NCI-H510A (cell line): ENCODE measurements at regions not wholly inside any gene's neighbourhood (a gene's known extent, or its start where the extent isn't known, plus 50 kb on each side); places are given as distances from the start of the nearest gene placed in this dataset.
"Not testable (repeated sequence)": the region's sequence is repeated elsewhere in the genome, so short reads cannot be mapped to it uniquely, and the experiment has no call there.

Experiments
- DNase-seq: peaks from one replicate; lab custom pipeline; 2025; lab: John Stamatoyannopoulos, UW

DNA sequence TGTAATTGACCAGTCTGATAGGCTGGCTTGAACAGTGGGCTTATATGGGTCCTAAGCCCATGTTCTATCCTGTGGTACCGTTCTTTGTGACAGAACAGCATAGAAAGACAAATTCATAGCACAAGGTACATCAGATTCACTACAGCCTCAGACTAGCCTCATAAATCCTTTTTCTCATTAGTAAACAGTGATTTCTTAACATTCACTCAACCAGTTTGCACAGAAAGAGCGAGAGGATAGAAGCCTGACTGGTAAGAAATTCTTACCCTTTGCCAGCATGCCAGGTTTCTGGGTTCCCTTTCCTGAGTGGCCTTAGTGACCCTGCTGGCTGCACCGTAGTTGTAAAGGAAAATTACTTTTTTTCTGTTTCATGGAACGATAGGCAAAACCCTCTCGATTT, 412.1 kb downstream of the SH2D4B start:
- DNase-seq, result no peak

DNA sequence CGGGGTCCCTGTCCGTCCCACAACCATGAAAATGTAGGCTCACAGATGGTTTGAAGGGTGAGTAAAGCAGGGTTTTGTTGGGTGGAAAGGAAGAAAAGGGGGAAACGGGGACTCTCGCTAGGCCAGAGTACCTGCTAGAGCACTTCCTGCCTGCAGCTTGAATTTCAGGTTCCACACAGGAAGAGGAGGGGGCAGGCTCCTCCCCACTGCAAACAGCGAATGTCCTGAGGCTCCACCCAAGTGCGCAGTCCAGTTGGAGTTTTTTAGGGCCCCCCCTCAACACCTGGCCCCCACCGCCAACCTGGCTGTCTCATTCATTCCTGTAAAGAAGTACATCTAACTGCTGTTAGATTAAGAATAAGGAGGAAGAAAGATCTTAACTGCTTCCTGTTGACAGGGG, 414.7 kb downstream of the SH2D4B start:
- no peak for DNase-seq

DNA sequence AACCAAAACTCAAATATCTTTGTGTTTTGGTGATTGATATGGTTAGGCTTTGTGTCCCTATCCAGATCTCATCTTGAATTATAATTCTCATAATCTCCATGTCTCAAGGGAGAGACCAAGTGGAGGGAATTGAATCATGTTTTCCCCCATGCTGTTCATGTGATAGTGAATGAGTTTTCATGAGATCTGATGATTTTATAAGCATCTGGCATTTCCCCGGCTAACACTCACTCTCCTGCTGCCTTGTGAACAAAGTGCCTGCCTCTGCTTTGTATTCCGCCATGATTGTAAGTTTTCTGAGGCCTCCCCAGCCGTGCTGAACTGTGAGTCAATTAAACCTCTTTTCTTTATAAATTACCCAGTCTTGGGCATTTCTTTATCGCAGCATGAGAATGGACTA, 419.5 kb downstream of the SH2D4B start:
- DNase-seq, result no peak

DNA sequence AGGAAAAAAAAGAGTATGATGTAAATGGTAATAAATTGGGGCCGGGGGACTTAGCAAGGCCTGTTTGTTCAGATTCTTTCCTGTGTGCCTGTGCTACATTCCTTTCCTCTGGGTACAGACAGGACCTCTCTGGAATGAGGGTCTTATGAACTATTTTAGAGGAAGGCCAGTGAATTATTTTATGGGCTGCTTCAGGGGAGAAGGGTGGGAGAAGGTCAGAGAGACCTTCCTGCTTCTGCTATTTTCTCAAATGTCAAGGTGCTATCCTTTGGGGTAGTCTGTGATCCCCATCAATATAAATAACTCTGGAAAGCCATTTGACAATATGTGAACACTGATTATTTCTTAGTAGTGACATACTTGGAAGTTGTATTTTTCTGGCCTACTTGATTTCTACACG, 426.5 kb downstream of the SH2D4B start:
- no peak for DNase-seq

DNA sequence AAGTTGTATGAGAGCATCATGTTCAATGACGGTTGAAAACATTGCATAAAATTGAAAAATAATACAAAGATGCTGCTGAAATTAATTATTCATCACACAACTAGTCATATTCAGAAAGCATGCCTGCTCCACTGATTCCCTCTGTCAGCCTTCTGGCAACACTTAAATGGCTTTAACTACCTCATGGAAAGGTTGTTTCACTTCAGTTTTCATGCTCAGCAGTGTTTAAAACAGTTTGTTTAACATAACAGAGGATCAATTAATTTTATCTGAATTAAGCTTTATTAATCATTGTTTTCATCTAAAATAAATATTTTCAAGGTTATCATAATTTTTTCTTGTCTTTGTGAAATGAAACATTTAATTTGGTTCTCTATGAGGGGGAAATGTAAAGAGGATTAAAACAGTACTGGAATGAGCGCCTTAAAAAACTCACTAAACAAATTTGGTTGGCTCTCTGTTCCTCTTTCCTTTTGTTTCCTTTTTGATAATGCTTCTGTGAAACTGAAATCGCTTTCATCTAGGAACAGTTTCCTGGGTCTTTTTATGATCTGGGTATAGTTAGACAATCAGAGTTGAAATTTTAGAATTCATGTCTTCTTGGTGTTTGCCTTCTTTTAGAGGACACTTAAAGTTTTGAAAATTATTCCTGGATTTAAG, 427.4 kb downstream of the SH2D4B start:
- no peak for DNase-seq

DNA sequence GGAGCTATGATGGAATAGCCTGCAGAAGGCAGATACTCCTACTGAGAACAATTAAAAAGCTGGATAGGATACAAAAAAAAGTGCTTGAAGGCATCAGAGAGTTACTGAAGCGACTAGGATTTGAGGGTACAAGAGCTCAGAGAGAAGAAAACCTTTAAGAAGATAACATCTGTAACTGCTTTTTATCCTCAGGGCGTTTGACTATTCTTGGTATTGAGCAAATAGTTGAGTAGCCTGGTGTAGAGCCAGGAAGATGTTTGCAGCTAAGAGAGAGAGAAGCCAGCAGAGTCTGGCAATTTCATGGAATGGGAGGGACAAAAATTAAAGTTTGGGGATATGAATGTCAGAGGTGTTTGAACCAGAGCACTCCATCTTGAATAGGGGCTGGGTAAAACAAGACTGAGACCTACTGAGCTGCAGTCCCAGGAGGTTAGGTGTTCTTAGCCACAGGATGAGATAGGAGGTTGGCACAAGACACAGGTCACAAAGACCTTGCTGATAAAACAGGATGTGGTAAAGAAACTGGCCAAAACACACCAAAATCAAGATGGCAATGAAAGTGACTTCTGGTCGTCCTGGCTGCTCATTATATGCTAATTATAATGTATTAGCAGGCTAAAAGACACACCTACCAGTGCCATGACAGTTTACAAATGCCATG, 428.8 kb downstream of the SH2D4B start:
- DNase-seq, result no peak

DNA sequence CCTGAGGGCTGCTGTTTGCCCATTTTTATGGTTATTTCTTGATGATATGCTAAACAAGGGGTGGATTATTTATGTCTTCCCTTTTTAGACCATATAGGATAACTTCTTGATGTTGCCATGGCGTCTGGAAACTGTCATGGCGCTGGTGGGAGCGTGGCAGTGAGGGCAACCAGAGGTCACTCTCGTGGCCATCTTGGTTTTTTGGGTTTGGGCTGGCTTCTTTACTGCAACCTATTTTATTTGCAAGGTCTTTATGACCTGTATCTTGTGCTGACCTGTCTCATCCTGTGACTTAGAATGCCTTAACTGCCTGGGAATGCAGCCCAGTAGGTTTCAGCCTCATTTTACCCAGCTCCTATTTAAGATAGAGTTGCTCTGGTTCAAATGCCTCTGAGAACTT, 429.7 kb downstream of the SH2D4B start:
- not testable (repeated sequence) for DNase-seq

DNA sequence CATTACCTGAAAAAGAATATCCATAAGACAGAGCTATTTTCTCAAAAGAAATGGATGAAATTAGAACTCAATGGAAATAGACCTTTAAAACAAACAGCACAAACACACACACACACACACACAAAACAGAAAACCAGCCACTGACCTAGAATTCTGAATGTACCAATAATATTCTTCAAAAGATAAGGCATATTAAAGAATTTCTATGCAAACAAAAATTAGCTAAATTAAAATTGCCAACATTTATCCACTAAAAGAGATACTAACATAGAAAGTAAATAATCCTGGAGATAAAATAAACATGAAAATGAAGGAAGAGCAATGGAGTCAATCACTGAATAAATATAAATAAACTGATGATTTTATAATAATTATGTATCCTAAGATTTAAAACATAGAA, 431.2 kb downstream of the SH2D4B start:
- DNase-seq, result no peak

DNA sequence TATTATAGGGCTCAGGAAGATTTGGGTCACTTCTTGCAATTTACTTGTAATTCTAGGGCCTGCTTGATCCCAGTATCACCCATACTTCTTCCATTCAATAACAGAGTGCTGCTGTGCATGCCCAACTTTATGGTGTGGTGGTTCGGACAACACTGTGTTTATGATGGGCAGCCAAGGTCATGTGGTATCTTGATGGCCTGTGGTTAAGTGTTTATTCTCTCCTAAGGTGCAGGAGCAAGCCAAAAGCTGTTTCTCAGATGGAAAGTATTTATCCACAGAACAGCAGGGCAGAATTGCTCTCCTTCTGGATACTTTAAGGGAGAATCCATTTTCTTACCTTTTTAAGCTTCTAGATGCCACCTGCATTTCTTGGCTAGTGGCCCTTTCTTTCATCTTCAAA, 433.8 kb downstream of the SH2D4B start:
- no peak for DNase-seq

DNA sequence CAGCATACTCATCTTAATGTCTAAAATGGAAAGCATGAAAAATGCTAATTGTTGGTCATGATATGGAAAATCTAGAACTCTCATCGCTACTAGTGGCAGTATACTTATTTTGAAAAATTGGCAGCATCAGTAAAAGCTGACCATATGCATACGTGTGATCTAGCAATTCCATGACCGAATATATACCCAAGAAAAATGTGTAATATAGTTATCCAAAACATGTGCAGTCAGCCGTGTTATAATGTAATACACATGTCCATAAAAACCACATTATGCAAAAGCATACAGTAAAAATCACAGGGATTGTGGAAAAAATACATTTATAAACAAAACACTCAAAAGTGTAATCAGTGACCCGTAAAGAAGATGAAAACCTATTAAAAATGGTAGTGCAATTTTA, 439.0 kb downstream of the SH2D4B start:
- DNase-seq, result no peak

DNA sequence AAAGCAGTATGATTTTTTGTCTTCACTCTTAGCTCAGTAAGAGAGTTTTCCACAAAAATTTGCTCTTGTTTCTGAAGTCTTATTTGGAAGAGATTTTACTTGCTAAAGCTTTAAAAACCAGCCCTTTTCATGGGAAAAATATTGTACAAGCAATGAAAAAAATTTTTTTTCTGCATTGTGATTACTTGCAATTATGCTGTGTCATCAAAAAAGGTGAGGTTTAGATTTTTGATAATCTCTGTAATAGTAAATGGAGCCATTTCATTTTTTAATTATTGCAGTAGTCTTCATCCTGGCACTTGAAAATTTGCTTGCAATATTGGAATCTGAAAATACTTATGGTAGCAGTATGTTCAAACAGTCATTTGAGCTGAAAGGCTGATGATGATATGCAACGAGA, 447.4 kb downstream of the SH2D4B start:
- DNase-seq, result no peak

DNA sequence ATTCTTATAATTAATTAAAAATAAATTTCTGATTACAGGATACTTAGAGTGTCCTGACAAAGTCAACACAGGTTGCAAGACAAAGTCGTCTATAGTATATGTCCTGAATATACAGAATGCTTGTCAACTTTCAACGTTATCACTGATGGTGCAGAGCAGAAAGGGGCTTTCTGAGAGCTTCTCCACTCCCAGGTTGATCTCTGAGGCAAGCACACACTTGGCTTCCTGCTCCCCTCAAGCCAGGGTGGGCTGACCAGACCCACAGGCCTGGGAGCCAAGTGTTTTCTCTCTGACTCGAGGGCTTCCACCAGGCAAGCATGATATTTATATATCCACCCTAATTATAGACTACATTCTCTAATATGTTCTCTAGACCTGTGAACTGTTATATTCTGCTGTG, 448.9 kb downstream of the SH2D4B start:
- DNase-seq, result no peak

DNA sequence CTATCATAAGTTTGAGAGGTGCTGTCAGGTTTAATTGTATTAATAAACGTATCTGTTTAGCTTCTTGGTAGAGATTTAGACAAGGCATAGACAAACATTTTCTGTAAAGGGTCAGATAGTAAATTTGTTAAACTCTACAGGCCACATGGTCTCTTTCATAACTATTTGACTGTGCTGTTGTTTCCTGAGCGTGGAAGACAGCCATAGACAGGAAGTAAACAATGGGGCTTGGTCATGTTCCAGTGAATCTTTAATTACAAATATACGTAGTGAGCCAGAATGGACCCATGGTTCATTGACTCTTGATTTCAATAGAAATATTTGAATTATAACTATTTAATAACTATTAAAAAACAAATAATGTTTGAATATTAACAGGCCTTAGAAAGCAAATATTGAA, 451.1 kb downstream of the SH2D4B start:
- DNase-seq, result no peak

DNA sequence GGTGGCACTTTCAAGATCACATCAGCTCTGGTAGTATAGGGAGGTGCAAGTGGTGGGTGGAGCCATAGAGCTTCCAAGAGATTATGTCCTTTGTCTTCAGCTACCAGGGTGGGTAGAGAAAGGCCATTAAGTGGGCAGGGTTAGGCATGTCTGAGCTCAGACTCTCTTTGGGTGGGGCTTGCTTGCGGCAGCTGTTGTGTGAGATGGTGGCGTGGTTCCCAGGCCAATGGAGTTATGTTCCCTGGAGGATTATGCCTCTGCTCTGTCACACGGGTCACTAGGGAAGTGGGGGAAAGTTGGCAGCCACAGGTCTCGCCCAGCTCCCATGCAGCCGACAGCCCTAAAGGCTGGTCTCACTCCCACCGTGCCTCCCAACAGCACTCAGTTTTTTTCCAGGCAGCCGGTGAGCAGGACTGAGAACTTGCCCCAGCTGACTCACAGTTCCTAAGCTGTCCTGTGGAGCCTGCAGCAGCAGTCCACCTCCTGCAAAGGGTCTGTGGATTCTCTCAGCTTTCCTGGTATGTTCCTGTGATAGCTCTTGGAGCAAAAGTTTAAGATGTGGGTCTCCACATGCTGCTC, 459.0 kb downstream of the SH2D4B start:
- no peak for DNase-seq

DNA sequence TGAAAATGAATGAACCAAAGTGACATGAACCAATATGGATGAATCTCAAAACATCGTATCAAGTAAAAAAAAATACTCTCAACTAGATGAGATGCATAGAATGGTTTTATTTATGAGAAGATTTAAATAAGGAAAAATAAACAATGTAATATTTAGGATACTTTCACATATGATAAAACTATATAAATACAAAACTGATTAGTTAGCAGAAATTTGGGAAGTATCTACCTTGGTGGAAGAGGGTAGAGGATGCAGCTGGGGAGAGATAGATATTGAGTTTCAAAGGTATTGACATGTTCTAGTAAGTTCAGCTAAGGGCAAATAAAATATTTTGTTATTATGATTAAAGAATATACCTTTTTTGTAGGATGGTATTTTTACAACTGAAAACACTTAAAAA, 463.1 kb downstream of the SH2D4B start:
- DNase-seq, result no peak

DNA sequence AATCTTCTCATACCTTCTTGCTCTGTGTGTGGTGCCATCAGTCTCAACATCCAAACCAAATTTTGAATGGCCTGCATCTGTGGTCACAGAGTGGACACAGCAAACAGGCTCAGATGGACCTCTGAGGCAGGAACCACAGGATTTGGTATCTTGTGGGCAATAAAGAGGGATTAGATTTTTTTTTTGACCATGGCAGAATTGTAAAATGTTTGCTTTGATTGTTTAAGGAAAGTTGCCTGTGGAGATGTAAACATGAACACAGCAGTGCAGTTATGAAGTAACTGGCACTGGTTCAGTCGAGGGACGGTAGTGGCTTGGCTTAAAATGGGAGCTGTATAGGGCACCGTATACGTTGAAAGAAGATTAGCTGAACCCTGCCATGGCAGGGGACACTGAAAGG, 464.7 kb downstream of the SH2D4B start:
- no peak for DNase-seq

DNA sequence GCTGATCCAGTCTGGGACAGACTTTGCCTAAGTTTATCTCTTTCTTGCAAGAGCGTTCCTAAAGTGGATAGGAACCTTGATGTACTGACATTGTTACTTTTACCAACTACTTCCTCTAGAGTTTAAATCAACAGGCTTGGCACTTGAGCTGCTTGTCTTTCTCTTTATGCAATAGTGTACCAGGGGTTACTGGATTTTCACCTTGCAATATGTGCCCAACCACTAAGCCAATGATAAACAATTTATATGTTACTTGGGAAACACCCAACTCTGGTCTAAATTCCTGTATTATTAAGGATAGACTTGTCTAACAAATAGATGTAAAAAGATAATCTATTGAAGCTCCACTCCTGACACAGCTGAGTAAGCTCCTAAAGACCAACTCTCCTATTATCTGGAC, 470.2 kb downstream of the SH2D4B start:
- DNase-seq, result no peak

DNA sequence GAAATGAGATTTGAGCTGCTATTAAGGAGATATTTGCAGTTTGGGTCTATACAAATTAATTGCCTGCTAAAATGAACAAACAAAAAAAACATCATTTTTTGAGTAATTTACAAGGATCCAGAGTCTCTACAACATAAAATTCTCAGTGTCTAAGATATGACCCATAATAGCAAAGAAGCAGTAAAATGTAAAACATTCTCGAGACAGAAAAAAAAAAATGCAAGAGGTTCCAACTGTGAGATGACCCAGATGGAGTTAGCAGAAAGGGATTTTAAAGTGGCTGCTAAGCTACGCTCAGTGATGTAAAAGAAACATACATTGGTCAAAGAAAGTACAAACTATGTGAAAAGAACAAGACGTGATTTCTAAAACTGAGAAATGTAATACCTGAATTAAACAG, 471.0 kb downstream of the SH2D4B start:
- DNase-seq, result no peak

DNA sequence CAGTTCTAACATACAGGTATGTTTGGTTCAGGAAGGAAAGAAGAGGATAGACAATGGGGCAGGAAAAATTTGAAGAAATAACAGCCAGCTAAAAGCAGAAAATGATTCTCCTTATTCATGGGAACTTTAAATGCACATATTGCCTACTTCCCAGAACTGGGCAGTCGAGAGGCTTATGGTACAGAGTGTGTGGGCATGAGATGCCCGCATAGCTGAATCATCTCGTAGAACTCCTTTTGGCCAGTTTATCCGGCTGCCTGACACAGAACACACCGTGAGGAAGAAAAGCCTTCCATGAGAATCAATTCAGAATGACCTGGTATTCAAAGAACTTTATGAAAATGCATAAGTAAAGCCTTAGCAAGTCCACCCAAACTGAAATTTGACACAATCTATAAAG, 471.6 kb downstream of the SH2D4B start:
- no peak for DNase-seq

DNA sequence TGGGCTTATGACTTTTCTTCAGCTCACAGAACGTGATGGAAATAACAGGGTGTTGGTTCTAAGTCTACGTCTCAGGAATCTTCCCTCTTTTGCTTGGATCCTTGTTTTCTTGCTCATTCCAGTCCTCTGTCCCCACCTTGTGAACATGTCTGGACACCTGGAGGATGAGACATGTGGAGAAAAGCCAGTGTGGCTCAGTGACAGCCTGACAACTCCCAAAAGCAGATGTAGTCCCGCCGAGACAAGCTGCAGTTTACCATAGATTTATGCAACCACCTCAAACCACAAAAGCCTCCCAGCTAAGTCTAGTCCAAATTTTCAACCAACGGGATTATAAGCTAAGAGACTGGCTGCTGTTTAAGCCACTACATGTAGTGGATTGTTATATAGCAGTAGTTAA, 476.1 kb downstream of the SH2D4B start:
- no peak for DNase-seq

DNA sequence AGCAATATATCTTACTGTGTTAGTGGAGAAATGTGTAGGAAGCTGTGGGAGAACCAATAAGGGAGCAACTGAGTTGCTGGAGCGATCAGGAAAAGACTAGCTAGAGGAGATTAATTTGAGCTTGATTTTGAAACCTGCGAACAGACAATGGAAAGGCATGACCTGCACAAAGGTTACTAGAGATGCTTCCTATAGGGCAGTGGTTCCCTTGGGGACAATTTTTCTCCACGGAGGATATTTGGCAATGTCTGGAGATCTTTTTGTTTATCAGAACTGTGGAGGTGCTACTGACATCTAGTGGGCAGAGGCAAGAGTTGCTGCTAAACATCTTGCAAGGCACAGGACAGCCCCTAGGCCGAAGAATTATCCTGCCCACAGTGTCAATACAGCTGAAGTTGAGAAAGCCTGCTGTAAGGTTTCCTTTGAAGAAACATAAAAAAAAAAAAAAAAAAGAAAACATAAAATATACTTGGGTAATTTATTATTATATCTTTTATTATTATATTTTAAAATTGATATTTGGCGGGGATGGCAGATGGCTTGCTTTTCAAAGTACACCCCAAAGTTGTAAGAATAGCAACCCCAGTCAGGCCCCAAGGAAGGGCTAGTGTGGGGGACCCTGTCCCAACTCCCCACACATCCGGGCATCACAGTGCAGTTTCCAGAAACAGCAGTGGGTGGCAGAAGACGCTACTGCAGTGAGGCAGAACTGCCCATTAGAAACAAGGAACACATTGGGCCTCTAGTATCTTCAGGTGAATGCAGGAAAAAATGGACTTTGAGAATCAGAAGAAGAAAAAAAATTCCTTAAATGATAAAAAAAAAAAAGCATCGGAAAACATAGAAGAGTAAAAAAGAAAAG, 481.6 kb downstream of the SH2D4B start:
- DNase-seq, result peak; percentile 2

DNA sequence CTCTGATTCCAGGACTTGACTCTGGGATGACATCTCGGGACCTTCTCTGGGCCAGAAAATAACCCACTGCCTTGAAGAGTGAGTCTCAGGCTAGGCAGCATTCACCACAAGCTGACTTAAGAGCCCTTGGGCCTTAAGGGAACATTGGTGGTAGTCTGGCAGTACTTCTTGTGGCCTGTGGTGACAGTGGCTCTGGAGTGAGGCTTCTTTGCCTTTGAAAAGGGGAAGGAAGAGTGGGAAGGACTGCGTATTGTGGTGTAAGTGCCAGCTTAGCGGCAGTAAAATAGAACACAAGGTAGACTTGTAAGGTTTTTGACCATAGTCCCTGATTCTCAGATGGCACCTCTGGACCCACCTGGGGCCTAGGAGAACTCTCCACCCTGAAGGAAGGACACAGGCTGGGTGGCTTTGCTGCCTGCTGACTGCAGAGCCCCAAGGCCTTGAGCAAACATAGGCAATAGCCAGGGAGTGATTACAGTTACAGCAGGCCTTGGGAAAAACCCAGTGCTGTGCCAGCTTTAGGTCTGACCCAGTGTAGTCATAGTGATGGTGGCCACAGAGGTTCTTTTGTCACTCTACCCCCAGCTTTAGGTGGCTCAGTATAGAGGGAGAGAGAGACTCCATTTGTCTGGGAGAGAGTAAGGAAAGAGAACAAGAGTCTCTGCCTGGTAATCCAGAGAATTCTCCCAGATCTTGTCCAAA, 483.9 kb downstream of the SH2D4B start:
- no peak for DNase-seq
